PFSK-1 (cell line): ENCODE measurements at regions not wholly inside any gene's neighbourhood (a gene's known extent, or its start where the extent isn't known, plus 50 kb on each side); places are given as distances from the start of the nearest gene placed in this dataset.

Experiments
- FOXP2 ChIP-seq: optimal IDR thresholded peaks from 2 replicates; pipeline ENCODE3; 2011; ENCODE audit warnings: borderline replicate concordance, control low read depth, inconsistent platforms; ENCODE audit not compliant: insufficient read depth; ENCODE audit errors: extremely low read length, extremely low read depth
- POLR2AphosphoS5 ChIP-seq: IDR thresholded peaks from 2 replicates; pipeline ENCODE4 v1.6.1; 2012; ENCODE audit warnings: low read depth, mild to moderate bottlenecking, control low read depth, low read length, moderate library complexity
- REST ChIP-seq, 2 experiments: IDR thresholded peaks; 2 replicates each; pipeline versions ENCODE4 v1.6.1 to v1.8.0; 2011 to 2012; ENCODE audit warnings: low read depth in 2 of 2, low read length in 2 of 2, control low read depth in 1 of 2, inconsistent platforms in 1 of 2, mild to moderate bottlenecking in 1 of 2, moderate library complexity in 1 of 2; ENCODE audit not compliant: insufficient read depth in 1 of 2
- SIN3A ChIP-seq: IDR thresholded peaks from 2 replicates; pipeline ENCODE4 v1.6.1; 2012; ENCODE audit warnings: mild to moderate bottlenecking, low read length, moderate library complexity, borderline replicate concordance; ENCODE audit not compliant: insufficient read depth
- TAF1 ChIP-seq: IDR thresholded peaks from 2 replicates; pipeline ENCODE4 v1.6.1; 2012; ENCODE audit warnings: low read length, control low read depth, borderline replicate concordance; ENCODE audit not compliant: insufficient read depth

DNA sequence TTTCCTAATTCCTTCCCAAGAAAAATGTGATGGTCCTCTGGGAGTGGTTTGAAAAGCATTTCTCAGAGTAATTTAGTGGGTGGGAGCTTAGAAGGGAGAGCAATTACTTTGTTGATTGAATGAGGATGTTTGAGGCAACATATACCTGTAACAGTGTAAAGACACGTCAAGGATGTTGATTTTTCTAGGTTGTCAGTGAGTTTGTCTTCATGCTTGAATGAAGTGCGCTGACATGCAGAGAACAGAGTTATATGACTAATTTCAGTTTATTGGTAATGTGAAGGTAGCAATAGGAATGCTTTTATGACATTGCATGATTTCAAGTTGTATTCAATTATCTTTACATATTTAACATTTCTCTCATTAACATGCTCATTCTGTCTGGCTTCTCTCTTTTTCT, 286.9 kb downstream of the NFKBIZ start:
- no peak for TF ChIP-seq FOXP2
- TF ChIP-seq TAF1, result no peak
- TF ChIP-seq SIN3A, result no peak
- no peak for TF ChIP-seq POLR2AphosphoS5
- no peak for TF ChIP-seq REST (IDR thresholded peaks at IDR 0.05; ENCODE audit: insufficient read depth in 1 of 2, low read depth in 2 of 2, low read length in 2 of 2)

GRCh38 chr3:102140116-102140515, 290.8 kb downstream of the NFKBIZ start:
- TF ChIP-seq FOXP2 (no peak), POLR2AphosphoS5 (no peak), REST (IDR thresholded peaks at IDR 0.05; ENCODE audit: insufficient read depth in 1 of 2, low read depth in 2 of 2, low read length in 2 of 2) (no peak), SIN3A (no peak), TAF1 (no peak)

GRCh38 chr3:102141096-102141927, 292.0 kb downstream of the NFKBIZ start:
- TF ChIP-seq FOXP2, result no peak
- no peak for TF ChIP-seq SIN3A
- no peak for TF ChIP-seq POLR2AphosphoS5
- TF ChIP-seq REST (IDR thresholded peaks at IDR 0.05; ENCODE audit: insufficient read depth in 1 of 2, low read depth in 2 of 2, low read length in 2 of 2), result no peak
- no peak for TF ChIP-seq TAF1

DNA sequence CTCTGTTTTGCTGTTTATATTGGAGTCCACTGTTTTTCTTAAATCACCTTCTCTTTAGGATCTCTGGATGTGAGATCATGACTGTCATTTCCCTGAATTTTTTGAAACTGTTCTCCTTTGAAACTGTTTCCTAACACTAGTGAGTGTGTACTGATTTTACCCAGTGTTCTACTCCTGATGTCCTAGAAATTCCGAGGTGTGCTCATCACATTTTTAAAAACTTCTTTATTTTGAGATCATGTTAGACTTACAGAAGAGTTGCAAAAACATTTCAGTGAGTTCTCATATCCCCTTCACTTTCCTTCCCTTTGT, 292.6 kb downstream of the NFKBIZ start:
- TF ChIP-seq SIN3A, result no peak
- TF ChIP-seq FOXP2, result no peak
- no peak for TF ChIP-seq POLR2AphosphoS5
- TF ChIP-seq TAF1, result no peak
- TF ChIP-seq REST (IDR thresholded peaks at IDR 0.05; ENCODE audit: insufficient read depth in 1 of 2, low read depth in 2 of 2, low read length in 2 of 2), result no peak
